ENCODE measurements at regions not wholly inside any gene's neighbourhood (a gene's known extent, or its start where the extent isn't known, plus 50 kb on each side); places are given as distances from the start of the nearest gene placed in this dataset.
"Not testable (repeated sequence)": the region's sequence is repeated elsewhere in the genome, so short reads cannot be mapped to it uniquely, and the experiment has no call there.

- DNase-seq, result no peak
Observed at GRCh38 chr3:34396288-34396687, 597.9 kb downstream of the PDCD6IP start.

GRCh38 chr3:34396956-34397355, 598.5 kb downstream of the PDCD6IP start:
- no peak for DNase-seq

GRCh38 chr3:34399401-34399800, 601.0 kb downstream of the PDCD6IP start:
- no peak for DNase-seq

- DNase-seq, result no peak
Observed at GRCh38 chr3:34405159-34405558, 606.7 kb downstream of the PDCD6IP start.

- no peak for DNase-seq
Observed at GRCh38 chr3:34407281-34407680, 608.9 kb downstream of the PDCD6IP start.

- DNase-seq, result no peak
Observed at GRCh38 chr3:34408088-34408487, 609.7 kb downstream of the PDCD6IP start.

- no peak for DNase-seq
Observed at GRCh38 chr3:34411596-34411995, 613.2 kb downstream of the PDCD6IP start.

GRCh38 chr3:34419801-34420200, 621.4 kb downstream of the PDCD6IP start:
- DNase-seq, result no peak

- no peak for DNase-seq
Observed at GRCh38 chr3:34421762-34422161, 623.3 kb downstream of the PDCD6IP start.

GRCh38 chr3:34439796-34440195, 641.4 kb downstream of the PDCD6IP start:
- DNase-seq, result no peak

GRCh38 chr3:34444137-34444536, 645.7 kb downstream of the PDCD6IP start:
- no peak for DNase-seq

- no peak for DNase-seq
Observed at GRCh38 chr3:34449305-34449704, 650.9 kb downstream of the PDCD6IP start.

- DNase-seq, result no peak
Observed at GRCh38 chr3:34463414-34463813, 665.0 kb downstream of the PDCD6IP start.

- DNase-seq, result no peak
Observed at GRCh38 chr3:34464646-34465045, 666.2 kb downstream of the PDCD6IP start.

GRCh38 chr3:34475851-34476250, 677.4 kb downstream of the PDCD6IP start:
- DNase-seq, result no peak

GRCh38 chr3:34483311-34483887, 685.0 kb downstream of the PDCD6IP start:
- DNase-seq, result no peak

GRCh38 chr3:34504366-34504765, 705.9 kb downstream of the PDCD6IP start:
- DNase-seq, result no peak

- DNase-seq, result no peak
Observed at GRCh38 chr3:34504775-34505174, 706.3 kb downstream of the PDCD6IP start.

GRCh38 chr3:34508732-34509131, 710.3 kb downstream of the PDCD6IP start:
- no peak for DNase-seq

GRCh38 chr3:34511891-34512290, 713.5 kb downstream of the PDCD6IP start:
- DNase-seq, result no peak

- not testable (repeated sequence) for DNase-seq
Observed at GRCh38 chr3:34519008-34519407, 720.6 kb downstream of the PDCD6IP start.

- DNase-seq, result no peak
Observed at GRCh38 chr3:34531156-34531555, 732.7 kb downstream of the PDCD6IP start.

- DNase-seq, result no peak
Observed at GRCh38 chr3:34533451-34533850, 735.0 kb downstream of the PDCD6IP start.

- no peak for DNase-seq
Observed at GRCh38 chr3:34534013-34534412, 735.6 kb downstream of the PDCD6IP start.

- no peak for DNase-seq
Observed at GRCh38 chr3:34544136-34544535, 745.7 kb downstream of the PDCD6IP start.

All from NCI-H1436 treated with DMSO at 0.1 percent for 48 hours (cell line).